ENCODE measurements at regions not wholly inside any gene's neighbourhood (a gene's known extent, or its start where the extent isn't known, plus 50 kb on each side); places are given as distances from the start of the nearest gene placed in this dataset.

GRCh38 chr3:94453864-94454263, 391.0 kb downstream of the NSUN3 start:
- 60 to 71% (median 63%) methylated on average over 1 of the region's 1 CpG for WGBS, 3 donors
- no peaks in the 10 kb centered on the region for H3K9me3 ChIP-seq
- intact Hi-C loops (cut with DNase I): no loop called here
- H3K36me3 ChIP-seq (ENCODE audit: insufficient read depth in 1 of 2, low read depth in 1 of 2): no peaks in the 10 kb centered on the region
- H3K4me1 ChIP-seq: no peaks in the 10 kb centered on the region
- DNase-seq (no peak), ATAC-seq (no peak)
- no peak overlapping the region for H3K4me3 ChIP-seq
- H3K27me3 ChIP-seq (ENCODE audit: insufficient read depth in 3 of 3, low read length in 2 of 3): no peaks in the 10 kb centered on the region
- no peak overlapping the region for H3K27ac ChIP-seq
- TF ChIP-seq, protein P1, sequence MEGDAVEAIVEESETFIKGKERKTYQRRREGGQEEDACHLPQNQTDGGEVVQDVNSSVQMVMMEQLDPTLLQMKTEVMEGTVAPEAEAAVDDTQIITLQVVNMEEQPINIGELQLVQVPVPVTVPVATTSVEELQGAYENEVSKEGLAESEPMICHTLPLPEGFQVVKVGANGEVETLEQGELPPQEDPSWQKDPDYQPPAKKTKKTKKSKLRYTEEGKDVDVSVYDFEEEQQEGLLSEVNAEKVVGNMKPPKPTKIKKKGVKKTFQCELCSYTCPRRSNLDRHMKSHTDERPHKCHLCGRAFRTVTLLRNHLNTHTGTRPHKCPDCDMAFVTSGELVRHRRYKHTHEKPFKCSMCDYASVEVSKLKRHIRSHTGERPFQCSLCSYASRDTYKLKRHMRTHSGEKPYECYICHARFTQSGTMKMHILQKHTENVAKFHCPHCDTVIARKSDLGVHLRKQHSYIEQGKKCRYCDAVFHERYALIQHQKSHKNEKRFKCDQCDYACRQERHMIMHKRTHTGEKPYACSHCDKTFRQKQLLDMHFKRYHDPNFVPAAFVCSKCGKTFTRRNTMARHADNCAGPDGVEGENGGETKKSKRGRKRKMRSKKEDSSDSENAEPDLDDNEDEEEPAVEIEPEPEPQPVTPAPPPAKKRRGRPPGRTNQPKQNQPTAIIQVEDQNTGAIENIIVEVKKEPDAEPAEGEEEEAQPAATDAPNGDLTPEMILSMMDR (IDR thresholded peaks at IDR 0.05): no peak

DNA sequence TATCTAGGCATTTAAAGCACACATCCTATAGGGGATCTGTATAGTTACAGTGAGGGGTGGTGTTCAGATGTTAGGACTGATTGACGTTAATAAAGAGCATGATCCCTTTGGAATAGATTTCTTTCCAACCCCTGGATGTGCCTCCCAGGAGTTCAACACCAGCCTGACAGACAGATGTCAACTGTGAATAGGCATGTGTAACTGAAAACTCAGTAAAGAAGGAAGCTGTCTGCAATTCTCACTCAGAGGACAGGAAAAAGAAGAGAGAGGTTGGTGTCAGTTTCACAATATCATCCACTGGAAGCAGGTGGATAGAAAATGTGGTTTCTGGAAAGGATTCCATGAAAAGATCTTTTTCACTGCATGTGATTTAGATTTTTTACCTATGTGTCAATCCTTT, 396.3 kb downstream of the NSUN3 start:
- no peaks in the 10 kb centered on the region for H3K27me3 ChIP-seq (ENCODE audit: insufficient read depth in 3 of 3, low read length in 2 of 3)
- TF ChIP-seq, protein P1 (IDR thresholded peaks at IDR 0.05): no peak
- H3K4me3 ChIP-seq: no peak overlapping the region
- H3K9me3 ChIP-seq: no peaks in the 10 kb centered on the region
- intact Hi-C loops (cut with DNase I): no loop called here
- DNase-seq (no peak), ATAC-seq (no peak)
- WGBS, 3 donors: 48 to 86% (median 64%) methylated on average over 1 of the region's 1 CpG
- no peak overlapping the region for H3K27ac ChIP-seq
- no peaks in the 10 kb centered on the region for H3K36me3 ChIP-seq (ENCODE audit: insufficient read depth in 1 of 2, low read depth in 1 of 2)
- no peaks in the 10 kb centered on the region for H3K4me1 ChIP-seq

DNA sequence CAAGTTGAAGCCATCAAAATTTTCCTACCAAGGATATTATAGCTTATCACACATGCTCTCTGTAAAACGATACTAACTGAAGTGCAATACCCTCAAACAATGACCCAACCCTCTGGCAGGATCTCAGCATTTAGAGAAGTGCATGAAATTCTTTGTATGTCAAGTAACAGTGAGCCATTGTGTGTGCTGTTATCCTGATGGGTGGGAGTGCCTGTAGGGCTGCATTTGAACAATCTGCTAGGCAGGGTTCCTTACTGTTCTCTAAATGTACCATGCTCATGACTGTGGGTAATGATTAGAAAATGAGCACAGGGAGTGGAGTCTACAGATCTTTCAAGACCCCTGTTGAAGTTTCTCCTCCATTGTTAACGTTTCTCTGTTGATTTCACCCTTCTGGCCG, 398.1 kb downstream of the NSUN3 start:
- 34 to 40% (median 39%) methylated on average over 3 of the region's 3 CpGs for WGBS, 3 donors
- H3K4me1 ChIP-seq: no peaks in the 10 kb centered on the region
- intact Hi-C loops (cut with DNase I): no loop called here
- TF ChIP-seq, protein P1 (IDR thresholded peaks at IDR 0.05): no peak
- no peak overlapping the region for H3K27ac ChIP-seq
- ATAC-seq (no peak), DNase-seq (no peak)
- no peaks in the 10 kb centered on the region for H3K9me3 ChIP-seq
- no peaks in the 10 kb centered on the region for H3K36me3 ChIP-seq (ENCODE audit: insufficient read depth in 1 of 2, low read depth in 1 of 2)
- no peaks in the 10 kb centered on the region for H3K27me3 ChIP-seq (ENCODE audit: insufficient read depth in 3 of 3, low read length in 2 of 3)
- H3K4me3 ChIP-seq: no peak overlapping the region

GRCh38 chr3:94462931-94463330, 400.1 kb downstream of the NSUN3 start:
- Histone ChIP-seq H3K4me3 (no peak overlapping the region), H3K4me1 (no peaks in the 10 kb centered on the region), H3K27ac (no peak overlapping the region), H3K9me3 (no peaks in the 10 kb centered on the region), H3K36me3 (ENCODE audit: insufficient read depth in 1 of 2, low read depth in 1 of 2) (no peaks in the 10 kb centered on the region), H3K27me3 (ENCODE audit: insufficient read depth in 3 of 3, low read length in 2 of 3) (no peaks in the 10 kb centered on the region)
- no peak for ATAC-seq
- intact Hi-C loops (cut with DNase I): no loop called here
- TF ChIP-seq, protein P1 (IDR thresholded peaks at IDR 0.05): no peak
- 28 to 57% (median 29%) methylated on average over 2 of the region's 2 CpGs for WGBS, 3 donors
- DNase-seq: no peak

DNA sequence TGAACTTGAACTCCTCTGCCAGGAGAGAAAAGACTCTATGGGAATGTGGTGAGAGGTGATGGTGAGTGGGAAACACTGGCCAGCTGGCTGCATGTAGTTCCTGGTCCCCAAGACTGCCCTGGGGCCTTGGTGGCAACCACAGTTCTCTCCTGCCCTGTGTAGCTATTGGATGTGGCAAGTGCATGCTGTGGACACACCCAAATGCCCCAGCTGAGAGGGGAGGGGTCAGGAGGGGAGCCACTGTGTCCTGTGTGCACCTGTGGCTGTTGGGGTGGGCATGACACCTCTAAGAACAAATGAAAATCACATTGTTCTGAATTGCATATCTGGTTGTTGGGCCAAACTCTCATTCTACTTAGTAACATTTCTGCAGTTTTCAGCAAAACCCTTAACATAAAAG, 409.6 kb downstream of the NSUN3 start:
- no peak overlapping the region for H3K27ac ChIP-seq
- H3K9me3 ChIP-seq: peaks cover 7% of the 10 kb centered on the region
- no peak for DNase-seq
- TF ChIP-seq, protein P1 (IDR thresholded peaks at IDR 0.05): no peak
- intact Hi-C loops (cut with DNase I): no loop called here
- no peak for ATAC-seq
- H3K36me3 ChIP-seq (ENCODE audit: insufficient read depth in 1 of 2, low read depth in 1 of 2): no peaks in the 10 kb centered on the region
- no peak overlapping the region for H3K4me3 ChIP-seq
- H3K4me1 ChIP-seq: no peaks in the 10 kb centered on the region
- H3K27me3 ChIP-seq (ENCODE audit: insufficient read depth in 3 of 3, low read length in 2 of 3): no peaks in the 10 kb centered on the region
